ENCODE measurements at regions not wholly inside any gene's neighbourhood (a gene's known extent, or its start where the extent isn't known, plus 50 kb on each side); places are given as distances from the start of the nearest gene placed in this dataset.
"Not testable (repeated sequence)": the region's sequence is repeated elsewhere in the genome, so short reads cannot be mapped to it uniquely, and the experiment has no call there.

GRCh38 chr12:100046202-100046601 lies 61.5 kb upstream of the ANKS1B start:
- TF ChIP-seq POLR2A (IDR thresholded peaks at IDR 0.05); CTCF (IDR thresholded peaks at IDR 0.05 in 4 of 5, conservative IDR thresholded peaks at IDR 0.05 in 1 of 5): not testable (repeated sequence)
